Right lobe of liver (tissue), 6 donors: ENCODE measurements at regions not wholly inside any gene's neighbourhood (a gene's known extent, or its start where the extent isn't known, plus 50 kb on each side); places are given as distances from the start of the nearest gene placed in this dataset.
A peak's percentile ranks its signal among the peaks of the same experiment; 100 is the strongest.
"Not testable (repeated sequence)": the region's sequence is repeated elsewhere in the genome, so short reads cannot be mapped to it uniquely, and the experiment has no call there.

Experiments used
- ATAC-seq, 4 donors: fragments of 200-7000 bp; cut with Tn5 transposase; one replicate each; pipeline ENCODE4 v1.9.1; 2020; ENCODE audit warnings: mild to moderate bottlenecking in 4 of 4, moderate library complexity in 4 of 4
- DNase-seq, 3 donors: peaks; one replicate each; pipeline ENCODE4 v3.0.0-alpha.2; 2020
- H3K27ac ChIP-seq, 3 donors: fragments of 200-600 bp; one replicate each; pipeline ENCODE4 v1.8.0; 2022
- H3K27me3 ChIP-seq, 2 donors: fragments of 200-600 bp; one replicate each; pipeline ENCODE4 v1.8.0; 2022
- H3K36me3 ChIP-seq, 4 donors: fragments of 200-600 bp; sonication (generic) in 1 of 4; one replicate each; pipeline versions ENCODE4 v1.5.1 to v1.8.0; 2017 to 2022; ENCODE audit warnings: control low read depth in 1 of 4
- H3K4me1 ChIP-seq, 4 donors: fragments of 200-600 bp; sonication (generic) in 1 of 4; one replicate each; pipeline versions ENCODE4 v1.5.1 to v1.8.0; 2017 to 2022; ENCODE audit warnings: control low read depth in 1 of 4
- H3K4me3 ChIP-seq, 3 donors: fragments of 200-600 bp; one replicate each; pipeline ENCODE4 v1.8.0; 2022
- H3K9me3 ChIP-seq, 4 donors: fragments of 200-600 bp; sonication (generic) in 1 of 4; one replicate each; pipeline versions ENCODE4 v1.5.1 to v1.8.0; 2017 to 2022; ENCODE audit warnings: control low read depth in 1 of 4
- CTCF ChIP-seq, 4 donors: fragments of 200-600 bp in 3 of 4; fragments of 450-650 bp in 1 of 4; IDR thresholded peaks; one replicate each; pipeline versions ENCODE4 v1.5.1 to v1.8.0; 2016 to 2022; ENCODE audit warnings: antibody characterized with exemption in 4 of 4, mild to moderate bottlenecking in 2 of 4
- POLR2A ChIP-seq: fragments of 450-650 bp; IDR thresholded peaks from one replicate; pipeline ENCODE4 v1.6.1; 2017; ENCODE audit warnings: antibody characterized with exemption, mild to moderate bottlenecking
- WGBS: methylation state at CpG from one replicate; pipeline ENCODE4 v1.1.6; 2018; ENCODE audit warnings: low coverage, low lambda C conversion rate; ENCODE audit not compliant: insufficient coverage; ENCODE audit errors: missing lambda C conversion rate; 5-methylcytosine and 5-hydroxymethylcytosine counted together
- intact Hi-C, 2 donors: fragments of 100-400 bp; cut with DNase I; formaldehyde crosslinking; loops; one replicate each; pipeline versions ENCODE4 v1.11.2 to v1.14.1; 2022
- donor health status: DM: no; HTN: yes; CAD: no.
- donor health status: DM: no; HTN: no; CAD: no.
- donor health status: DM: no; HTN: no; CAD: no.
- donor health status: DM: no; HTN: yes; CAD: no.
- donor health status: DM: no; HTN: yes; CAD: no.

DNA sequence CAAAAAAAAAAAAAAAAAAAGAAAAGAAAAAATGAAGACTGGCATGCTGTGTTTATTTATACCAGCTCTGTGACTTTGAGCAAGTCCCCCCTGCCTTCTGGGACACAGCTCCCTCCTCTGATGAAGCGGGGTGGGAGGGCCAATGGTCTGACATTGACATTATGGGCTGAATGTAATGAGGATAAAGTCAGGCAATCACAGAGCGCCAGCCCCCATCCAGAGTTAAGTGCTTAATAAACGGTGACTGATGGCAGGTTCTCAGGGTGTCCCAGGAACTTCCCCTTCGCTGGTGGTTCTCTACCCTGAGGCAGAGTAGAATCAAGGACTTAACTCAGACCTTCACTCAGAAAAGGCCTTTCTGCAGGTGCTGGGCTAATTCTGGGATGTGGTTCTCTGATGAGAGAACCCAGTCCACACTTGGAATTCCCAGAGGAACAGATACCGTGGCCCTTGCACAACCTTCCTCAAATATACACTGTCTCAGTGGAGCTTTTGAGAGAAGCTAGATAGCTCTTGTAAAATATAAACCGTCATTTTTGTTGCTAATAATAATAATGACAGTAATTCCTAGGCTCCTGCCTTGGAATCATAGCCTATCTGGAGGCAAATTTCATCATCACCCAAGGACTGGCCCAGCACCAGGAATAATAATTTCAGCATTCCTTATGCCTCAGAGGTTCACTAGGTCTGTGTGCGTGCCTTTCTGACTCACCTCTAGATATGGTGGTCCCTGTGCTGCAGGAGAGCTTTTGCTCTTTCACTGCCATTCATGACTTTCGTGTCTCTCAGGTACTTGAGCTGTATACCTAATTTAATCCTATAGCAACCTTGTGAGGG lies 115.8 kb downstream of the RPLP1 start:
- Histone ChIP-seq H3K4me1 (peaks cover 0 to 13% (median 0%) of the 10 kb centered on the region in 4 donors), H3K27ac (no peak overlapping the region), H3K27me3 (no peaks in the 10 kb centered on the region), H3K36me3 (peaks cover 0 to 8% (median 2%) of the 10 kb centered on the region in 4 donors), H3K4me3 (no peak overlapping the region), H3K9me3 (no peaks in the 10 kb centered on the region)
- intact Hi-C loops, result no loop called here
- WGBS, result 75% methylated on average over 7 of the region's 8 CpGs
- TF ChIP-seq POLR2A, result no peak
- TF ChIP-seq CTCF (IDR thresholded peaks at IDR 0.05), result no peak
- no peak for ATAC-seq
- DNase-seq, result no peak

DNA sequence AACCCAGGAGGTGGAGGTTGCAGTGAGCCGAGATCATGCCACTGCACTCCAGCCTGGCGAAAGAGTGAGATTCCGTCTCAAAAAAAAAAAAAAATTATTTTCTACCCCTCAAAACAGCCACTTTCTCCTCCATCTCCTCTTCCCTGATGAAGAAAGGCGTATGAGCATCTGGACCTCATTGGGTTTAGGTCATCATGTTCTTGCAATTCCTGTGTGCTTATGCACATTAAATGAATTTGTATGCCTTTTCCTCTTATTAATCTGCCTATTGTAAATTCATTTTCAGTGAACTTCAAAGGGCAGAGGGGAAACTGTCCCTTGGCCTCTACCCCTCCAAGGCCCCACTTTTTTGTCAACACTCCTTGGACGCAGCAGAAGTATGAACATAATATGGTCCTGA lies 117.8 kb downstream of the RPLP1 start:
- Histone ChIP-seq H3K4me3 (no peak overlapping the region), H3K27me3 (no peaks in the 10 kb centered on the region), H3K4me1 (peaks cover 0 to 2% (median 0%) of the 10 kb centered on the region in 4 donors), H3K27ac (no peak overlapping the region), H3K9me3 (no peaks in the 10 kb centered on the region), H3K36me3 (peaks cover 0 to 8% (median 2%) of the 10 kb centered on the region in 4 donors)
- ATAC-seq (no peak), DNase-seq (no peak)
- TF ChIP-seq POLR2A (no peak), CTCF (IDR thresholded peaks at IDR 0.05) (no peak)
- intact Hi-C loops, result no loop called here
- WGBS, result 52% methylated on average over 5 of the region's 5 CpGs

DNA sequence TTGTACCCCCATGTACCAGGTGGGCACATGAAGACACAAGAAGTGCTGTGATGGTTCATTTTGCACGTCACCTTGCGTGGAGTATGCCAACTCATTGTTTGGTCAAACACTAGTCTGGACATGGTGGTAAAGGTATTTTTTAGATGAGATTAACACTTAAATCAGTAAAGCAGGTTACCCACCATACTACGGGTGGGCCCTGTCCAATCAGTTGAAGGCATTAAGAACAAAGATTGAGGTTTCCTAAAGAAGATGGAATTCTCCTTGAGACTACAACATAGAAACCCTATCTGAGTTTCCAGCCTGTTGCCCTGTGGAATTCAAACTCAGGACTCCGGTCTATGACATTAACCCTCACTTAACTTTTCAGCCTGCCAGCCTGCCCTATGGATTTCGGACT lies 118.4 kb downstream of the RPLP1 start:
- ATAC-seq (no peak), DNase-seq (no peak)
- Histone ChIP-seq H3K9me3 (no peaks in the 10 kb centered on the region), H3K4me3 (no peak overlapping the region), H3K27ac (no peak overlapping the region), H3K36me3 (peaks cover 0 to 8% (median 2%) of the 10 kb centered on the region in 4 donors), H3K4me1 (no peaks in the 10 kb centered on the region), H3K27me3 (no peaks in the 10 kb centered on the region)
- no peak for TF ChIP-seq POLR2A
- no peak for TF ChIP-seq CTCF (IDR thresholded peaks at IDR 0.05)
- WGBS, result 97% methylated on average over 5 of the region's 5 CpGs
- intact Hi-C loops, result no loop called here

DNA sequence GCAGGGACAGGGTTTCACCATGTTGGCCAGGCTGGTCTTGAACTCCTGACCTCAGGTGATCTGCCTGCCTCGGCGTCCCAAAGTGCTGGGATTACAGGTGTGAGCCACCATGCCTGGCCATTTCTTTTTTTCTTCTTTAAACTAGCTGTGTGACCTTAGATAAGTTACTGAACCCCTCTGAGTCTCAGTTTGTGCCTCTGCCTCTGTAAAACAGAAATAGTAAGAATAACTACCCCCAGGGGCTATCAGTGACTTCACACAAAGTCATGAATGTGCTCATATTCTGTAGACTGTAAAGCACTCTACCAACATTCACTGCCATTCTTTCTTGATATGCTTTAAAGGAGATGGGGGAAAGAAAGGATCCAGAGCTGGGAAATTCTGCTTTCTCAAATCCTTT lies 120.7 kb downstream of the RPLP1 start:
- H3K4me3 ChIP-seq, H3K27ac ChIP-seq, ATAC-seq, intact Hi-C loops, H3K9me3 ChIP-seq, H3K27me3 ChIP-seq, DNase-seq, H3K36me3 ChIP-seq: not testable (repeated sequence)
- WGBS, result 90% methylated on average over 2 of the region's 2 CpGs
- peaks cover 0 to 11% (median 3%) of the 10 kb centered on the region in 4 donors for H3K4me1 ChIP-seq

- Histone ChIP-seq H3K27me3 (no peaks in the 10 kb centered on the region), H3K27ac (no peak overlapping the region), H3K4me1 (peaks cover 0 to 17% (median 6%) of the 10 kb centered on the region in 4 donors), H3K9me3 (no peaks in the 10 kb centered on the region), H3K36me3 (peaks cover 0 to 8% (median 2%) of the 10 kb centered on the region in 4 donors), H3K4me3 (no peak overlapping the region)
- ATAC-seq (peak in 1 of 4 donors; percentile 5), DNase-seq (no peak)
- TF ChIP-seq POLR2A, result no peak
- no peak for TF ChIP-seq CTCF (IDR thresholded peaks at IDR 0.05)
- intact Hi-C loops, result no loop called here
- 57% methylated on average over 5 of the region's 13 CpGs for WGBS
Observed at GRCh38 chr15:69573815-69574475, 121.3 kb downstream of the RPLP1 start.
